ENCODE measurements at regions not wholly inside any gene's neighbourhood (a gene's known extent, or its start where the extent isn't known, plus 50 kb on each side); places are given as distances from the start of the nearest gene placed in this dataset.

DNA sequence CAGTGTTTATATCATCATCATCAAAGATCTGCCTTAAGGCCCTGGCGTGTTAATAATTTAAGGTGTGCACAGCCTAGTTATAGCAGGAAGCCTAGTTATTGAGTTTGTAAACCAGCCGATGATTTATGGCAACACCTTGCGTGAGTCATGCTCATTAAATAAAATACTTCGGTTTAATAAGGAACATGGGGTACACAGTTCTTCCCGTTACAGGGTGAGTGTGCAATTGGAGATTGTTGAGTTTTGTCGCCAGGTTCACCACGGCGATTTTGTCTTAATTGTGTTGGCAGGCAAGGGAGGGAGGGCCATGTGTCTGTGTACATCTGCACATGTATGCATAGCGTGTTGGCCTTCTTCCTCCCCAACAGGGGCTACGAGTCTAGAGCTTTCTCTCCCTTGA lies 104.0 kb downstream of the TFAP2A start:
- no peak for DNase-seq (ENCODE audit: low read depth)
- no peak overlapping the region for H3K4me3 ChIP-seq (ENCODE audit: low read length)
- TF ChIP-seq, protein P1, sequence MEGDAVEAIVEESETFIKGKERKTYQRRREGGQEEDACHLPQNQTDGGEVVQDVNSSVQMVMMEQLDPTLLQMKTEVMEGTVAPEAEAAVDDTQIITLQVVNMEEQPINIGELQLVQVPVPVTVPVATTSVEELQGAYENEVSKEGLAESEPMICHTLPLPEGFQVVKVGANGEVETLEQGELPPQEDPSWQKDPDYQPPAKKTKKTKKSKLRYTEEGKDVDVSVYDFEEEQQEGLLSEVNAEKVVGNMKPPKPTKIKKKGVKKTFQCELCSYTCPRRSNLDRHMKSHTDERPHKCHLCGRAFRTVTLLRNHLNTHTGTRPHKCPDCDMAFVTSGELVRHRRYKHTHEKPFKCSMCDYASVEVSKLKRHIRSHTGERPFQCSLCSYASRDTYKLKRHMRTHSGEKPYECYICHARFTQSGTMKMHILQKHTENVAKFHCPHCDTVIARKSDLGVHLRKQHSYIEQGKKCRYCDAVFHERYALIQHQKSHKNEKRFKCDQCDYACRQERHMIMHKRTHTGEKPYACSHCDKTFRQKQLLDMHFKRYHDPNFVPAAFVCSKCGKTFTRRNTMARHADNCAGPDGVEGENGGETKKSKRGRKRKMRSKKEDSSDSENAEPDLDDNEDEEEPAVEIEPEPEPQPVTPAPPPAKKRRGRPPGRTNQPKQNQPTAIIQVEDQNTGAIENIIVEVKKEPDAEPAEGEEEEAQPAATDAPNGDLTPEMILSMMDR (conservative IDR thresholded peaks at IDR 0.05; ENCODE audit: low read length) = no peak

DNA sequence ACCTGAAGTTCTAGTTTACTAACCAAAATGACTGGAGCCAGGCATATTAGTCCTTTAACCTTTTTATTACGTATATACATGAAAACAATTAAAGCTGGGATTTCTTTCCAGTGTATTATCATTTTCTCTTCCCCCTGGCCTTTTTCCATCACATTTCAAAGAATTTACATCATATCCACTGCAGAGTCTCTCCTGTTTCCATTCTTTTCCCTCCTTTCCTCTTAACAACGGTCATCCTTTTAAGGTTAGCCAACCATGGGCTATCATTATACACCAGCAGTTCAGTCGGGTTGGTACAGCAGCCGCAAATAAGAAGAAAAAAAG lies 104.6 kb downstream of the TFAP2A start:
- DNase-seq (ENCODE audit: low read depth) = no peak
- no peak overlapping the region for H3K4me3 ChIP-seq (ENCODE audit: low read length)
- TF ChIP-seq, protein P1 (conservative IDR thresholded peaks at IDR 0.05; ENCODE audit: low read length) = no peak

DNA sequence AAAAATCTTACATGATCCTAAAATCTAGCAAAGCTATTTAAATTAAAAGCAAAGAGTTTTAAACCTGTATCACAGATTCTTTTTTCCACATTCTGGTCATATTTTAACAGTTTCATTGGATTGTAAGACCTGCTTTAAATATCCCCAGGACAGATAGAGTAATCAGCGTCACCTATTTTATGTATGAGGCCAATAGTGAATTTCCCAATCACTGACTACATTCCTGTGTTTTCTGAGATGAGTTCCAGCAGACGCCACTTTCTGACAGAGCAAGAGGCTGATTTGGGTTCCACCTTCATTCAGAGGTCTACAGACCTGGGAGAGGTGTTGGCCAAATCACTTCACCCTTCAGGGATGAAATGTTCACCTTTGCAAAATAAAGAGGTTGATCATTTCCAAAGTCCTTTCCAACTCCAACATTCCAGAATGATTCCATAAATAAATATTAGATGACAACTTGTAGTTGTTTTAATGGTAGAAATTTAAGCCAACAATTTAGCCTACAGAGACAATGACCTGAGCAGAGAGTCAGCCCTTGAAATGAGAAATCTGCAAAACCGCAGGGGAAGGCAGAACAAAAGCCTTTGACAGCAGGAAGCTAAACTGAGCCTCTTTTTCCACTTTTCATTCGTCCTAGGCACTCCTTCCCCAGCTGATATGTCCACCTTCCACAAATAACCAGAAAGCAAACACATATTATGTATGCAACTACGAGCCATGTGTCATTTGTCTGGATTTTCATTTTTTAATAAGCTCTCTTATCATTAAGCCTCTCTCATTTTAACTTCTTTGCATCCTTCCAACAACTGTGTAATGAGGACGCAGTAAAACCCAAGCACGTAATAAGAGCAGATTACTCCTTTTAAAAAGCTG lies 105.2 kb downstream of the TFAP2A start:
- DNase-seq (ENCODE audit: low read depth) = no peak
- TF ChIP-seq, protein P1 (conservative IDR thresholded peaks at IDR 0.05; ENCODE audit: low read length) = no peak

DNA sequence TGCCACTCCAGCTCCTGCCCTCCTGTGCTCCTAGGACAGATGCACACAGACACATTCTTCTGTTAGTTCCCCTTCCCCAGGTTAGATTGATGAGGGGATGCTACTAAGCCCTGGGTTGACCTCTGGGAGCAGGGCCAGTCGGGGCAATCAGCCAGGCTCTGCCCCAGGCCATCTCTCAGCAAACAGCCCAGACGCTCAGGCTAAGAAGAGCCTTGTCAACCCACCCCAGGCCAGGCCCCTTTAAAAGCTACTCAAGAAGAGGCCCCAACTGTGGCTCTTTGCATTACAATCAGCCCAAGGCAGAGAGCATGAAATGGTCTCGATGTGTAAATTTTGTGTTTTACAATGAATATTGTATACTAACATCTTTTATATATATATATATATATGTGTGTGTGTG lies 107.4 kb downstream of the TFAP2A start:
- no peak for DNase-seq (ENCODE audit: low read depth)
- H3K4me3 ChIP-seq (ENCODE audit: low read length) = no peak overlapping the region
- TF ChIP-seq, protein P1 (conservative IDR thresholded peaks at IDR 0.05; ENCODE audit: low read length) = no peak

More for the DNA sequence above, 105.2 kb downstream of the TFAP2A start:
- H3K4me3 ChIP-seq (ENCODE audit: low read length) = no peak overlapping the region

DNA sequence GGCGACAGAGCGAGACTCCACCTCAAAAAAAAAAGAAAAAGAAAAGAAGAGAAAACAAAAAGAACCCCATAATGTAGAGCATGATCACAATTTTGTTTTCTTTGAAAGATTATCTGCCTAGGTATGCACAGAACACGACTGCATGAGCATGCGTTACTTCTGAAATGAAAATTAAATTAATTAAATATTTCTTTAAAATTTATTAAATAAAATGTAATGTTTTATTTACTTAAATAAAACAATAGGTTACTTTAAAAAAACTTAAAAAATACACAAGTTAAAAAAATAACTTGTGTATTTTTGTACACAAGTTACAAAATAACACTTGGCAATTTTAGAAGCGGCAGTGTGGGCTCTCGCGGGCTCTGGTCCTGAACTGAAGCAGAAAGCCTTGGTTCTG lies 107.8 kb downstream of the TFAP2A start:
- TF ChIP-seq, protein P1 (conservative IDR thresholded peaks at IDR 0.05; ENCODE audit: low read length) = no peak
- no peak for DNase-seq (ENCODE audit: low read depth)
- no peak overlapping the region for H3K4me3 ChIP-seq (ENCODE audit: low read length)

DNA sequence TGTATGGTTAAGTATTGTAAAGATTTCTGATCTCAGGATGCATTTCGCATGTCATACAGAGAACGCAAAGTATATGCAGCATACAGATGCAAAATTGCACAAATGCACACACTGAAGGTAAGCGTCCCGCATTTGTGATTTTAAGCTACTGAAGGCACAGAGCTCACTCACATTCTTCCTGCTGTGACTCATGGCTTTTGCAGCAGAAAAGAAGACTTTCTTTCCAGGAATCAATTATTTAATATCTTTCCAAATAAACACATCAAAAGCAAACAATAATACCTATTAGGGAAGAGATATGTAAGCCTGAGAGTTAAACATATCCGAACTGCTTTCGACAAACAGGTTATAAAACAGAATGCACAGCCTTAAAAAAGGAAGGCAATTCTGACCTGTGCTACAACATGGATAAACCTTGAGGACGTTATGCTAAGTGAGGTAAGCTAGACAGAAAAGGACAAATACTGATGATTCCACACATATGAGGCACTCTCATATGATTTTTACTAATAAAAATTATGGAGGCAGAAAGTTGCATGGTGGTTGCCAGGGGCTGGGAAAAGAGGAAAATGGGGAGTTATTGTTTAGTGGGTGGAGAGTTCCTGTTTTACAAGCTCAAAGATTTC lies 109.0 kb downstream of the TFAP2A start:
- H3K4me3 ChIP-seq (ENCODE audit: low read length) = no peak overlapping the region
- no peak for DNase-seq (ENCODE audit: low read depth)
- TF ChIP-seq, protein P1 (conservative IDR thresholded peaks at IDR 0.05; ENCODE audit: low read length) = no peak

Data from AG10803 (cell line).